ENCODE measurements at regions not wholly inside any gene's neighbourhood (a gene's known extent, or its start where the extent isn't known, plus 50 kb on each side); places are given as distances from the start of the nearest gene placed in this dataset.

DNA sequence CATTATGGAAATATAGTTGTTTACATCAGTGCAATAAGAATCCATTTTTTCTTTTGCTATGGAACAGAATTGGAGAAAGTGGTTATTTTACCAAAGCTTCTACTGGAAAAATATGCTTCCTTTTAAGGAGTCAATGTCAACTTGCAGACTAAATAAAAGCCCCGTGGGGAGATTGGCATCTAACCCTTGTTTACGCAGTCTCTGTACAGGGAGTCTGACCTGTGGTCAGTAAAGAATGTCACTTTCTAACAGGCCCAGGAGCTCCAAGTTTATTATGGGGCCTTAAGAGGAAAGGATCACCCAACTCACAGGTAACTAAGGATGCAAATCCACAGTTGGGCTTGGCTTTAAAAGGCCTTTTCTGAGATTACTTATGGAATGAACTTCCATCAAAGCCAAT, 1751.2 kb downstream of the SI start:
- TF ChIP-seq, protein P1, sequence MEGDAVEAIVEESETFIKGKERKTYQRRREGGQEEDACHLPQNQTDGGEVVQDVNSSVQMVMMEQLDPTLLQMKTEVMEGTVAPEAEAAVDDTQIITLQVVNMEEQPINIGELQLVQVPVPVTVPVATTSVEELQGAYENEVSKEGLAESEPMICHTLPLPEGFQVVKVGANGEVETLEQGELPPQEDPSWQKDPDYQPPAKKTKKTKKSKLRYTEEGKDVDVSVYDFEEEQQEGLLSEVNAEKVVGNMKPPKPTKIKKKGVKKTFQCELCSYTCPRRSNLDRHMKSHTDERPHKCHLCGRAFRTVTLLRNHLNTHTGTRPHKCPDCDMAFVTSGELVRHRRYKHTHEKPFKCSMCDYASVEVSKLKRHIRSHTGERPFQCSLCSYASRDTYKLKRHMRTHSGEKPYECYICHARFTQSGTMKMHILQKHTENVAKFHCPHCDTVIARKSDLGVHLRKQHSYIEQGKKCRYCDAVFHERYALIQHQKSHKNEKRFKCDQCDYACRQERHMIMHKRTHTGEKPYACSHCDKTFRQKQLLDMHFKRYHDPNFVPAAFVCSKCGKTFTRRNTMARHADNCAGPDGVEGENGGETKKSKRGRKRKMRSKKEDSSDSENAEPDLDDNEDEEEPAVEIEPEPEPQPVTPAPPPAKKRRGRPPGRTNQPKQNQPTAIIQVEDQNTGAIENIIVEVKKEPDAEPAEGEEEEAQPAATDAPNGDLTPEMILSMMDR (IDR thresholded peaks at IDR 0.05): no peak
- TF ChIP-seq POLR2A (IDR thresholded peaks at IDR 0.05): no peak
